Neural cell (in vitro differentiated cells): ENCODE measurements at regions not wholly inside any gene's neighbourhood (a gene's known extent, or its start where the extent isn't known, plus 50 kb on each side); places are given as distances from the start of the nearest gene placed in this dataset.

Experiments
- CTCF ChIP-seq: fragments of 450-650 bp; IDR thresholded peaks from 2 replicates; pipeline ENCODE4 v1.5.1; 2014; ENCODE audit warnings: antibody characterized with exemption, mild to moderate bottlenecking, moderate library complexity; ENCODE audit not compliant: poor library complexity, severe bottlenecking
- EP300 ChIP-seq: fragments of 450-650 bp; conservative IDR thresholded peaks from 2 replicates; pipeline ENCODE4 v1.6.1; 2014; ENCODE audit warnings: antibody characterized with exemption, mild to moderate bottlenecking, moderate library complexity; ENCODE audit not compliant: poor library complexity, severe bottlenecking
- EZH2 ChIP-seq: fragments of 200-600, 300-800 bp; shearing (Covaris generic), sonication (generic); IDR thresholded peaks from 2 replicates; pipeline ENCODE4 v1.6.1; 2014; ENCODE audit warnings: antibody characterized with exemption, low read length, borderline replicate concordance, mild to moderate bottlenecking; ENCODE audit not compliant: insufficient read depth, poor library complexity, severe bottlenecking
- POLR2AphosphoS5 ChIP-seq: IDR thresholded peaks from 2 replicates; pipeline ENCODE4 v1.6.1; 2012
- RAD21 ChIP-seq: fragments of 450-650 bp; conservative IDR thresholded peaks from 2 replicates; pipeline ENCODE4 v1.6.1; 2014; ENCODE audit warnings: antibody characterized with exemption, mild to moderate bottlenecking, moderate library complexity
- REST ChIP-seq: IDR thresholded peaks from 2 replicates; pipeline ENCODE4 v1.6.1; 2012; ENCODE audit warnings: borderline replicate concordance
- SMC3 ChIP-seq: fragments of 450-650 bp; conservative IDR thresholded peaks from 2 replicates; pipeline ENCODE4 v1.6.1; 2014; ENCODE audit warnings: antibody characterized with exemption, mild to moderate bottlenecking, moderate library complexity; ENCODE audit not compliant: poor library complexity
- TAF1 ChIP-seq: IDR thresholded peaks from 2 replicates; pipeline ENCODE4 v1.6.1; 2012; ENCODE audit warnings: low read depth

- TF ChIP-seq POLR2AphosphoS5 = no peak
- TF ChIP-seq CTCF = no peak
- TF ChIP-seq EZH2 = no peak
- TF ChIP-seq EP300 = no peak
- no peak for TF ChIP-seq SMC3
- TF ChIP-seq RAD21 = no peak
- TF ChIP-seq REST = no peak
- no peak for TF ChIP-seq TAF1
Measured at GRCh38 chr13:109376936-109377335, 409.4 kb downstream of the IRS2 start.
